Upper lobe of right lung (tissue), 1 donor: ENCODE measurements at regions not wholly inside any gene's neighbourhood (a gene's known extent, or its start where the extent isn't known, plus 50 kb on each side); places are given as distances from the start of the nearest gene placed in this dataset.

Experiments used
- ATAC-seq: fragments of 200-7000 bp; cut with Tn5 transposase; one replicate; pipeline ENCODE4 v1.9.1; 2020; ENCODE audit warnings: mild to moderate bottlenecking, moderate library complexity
- DNase-seq: peaks from one replicate; pipeline ENCODE4 v3.0.0-alpha.2; 2020
- H3K27ac ChIP-seq: fragments of 200-600 bp; one replicate; pipeline ENCODE4 v1.8.0; 2022
- H3K27me3 ChIP-seq: fragments of 200-600 bp; one replicate; pipeline ENCODE4 v1.8.0; 2022; ENCODE audit warnings: mild to moderate bottlenecking
- H3K36me3 ChIP-seq: fragments of 200-600 bp; one replicate; pipeline ENCODE4 v1.8.0; 2022
- H3K4me1 ChIP-seq: fragments of 200-600 bp; one replicate; pipeline ENCODE4 v1.8.0; 2022
- H3K4me3 ChIP-seq: fragments of 200-600 bp; one replicate; pipeline ENCODE4 v1.8.0; 2022; ENCODE audit warnings: mild to moderate bottlenecking
- H3K9me3 ChIP-seq: fragments of 200-600 bp; one replicate; pipeline ENCODE4 v1.8.0; 2022
- CTCF ChIP-seq: fragments of 200-600 bp; IDR thresholded peaks from one replicate; pipeline ENCODE4 v1.8.0; 2022; ENCODE audit warnings: antibody characterized with exemption
- intact Hi-C: fragments of 100-400 bp; cut with DNase I; formaldehyde crosslinking; loops from one replicate; pipeline ENCODE4 v1.11.0; 2022
- donor health status: DM: no; HTN: yes; CAD: no; lungs with severe emphysema.

GRCh38 chr18:39991696-39992265 is 1963.3 kb upstream of the PIK3C3 start:
- intact Hi-C loops = no loop called here
- Histone ChIP-seq H3K36me3 (no peaks in the 10 kb centered on the region), H3K4me1 (no peaks in the 10 kb centered on the region), H3K27ac (no peak overlapping the region), H3K4me3 (no peak overlapping the region), H3K9me3 (no peaks in the 10 kb centered on the region), H3K27me3 (no peaks in the 10 kb centered on the region)
- ATAC-seq (no peak), DNase-seq (no peak)
- no peak for TF ChIP-seq CTCF

DNA sequence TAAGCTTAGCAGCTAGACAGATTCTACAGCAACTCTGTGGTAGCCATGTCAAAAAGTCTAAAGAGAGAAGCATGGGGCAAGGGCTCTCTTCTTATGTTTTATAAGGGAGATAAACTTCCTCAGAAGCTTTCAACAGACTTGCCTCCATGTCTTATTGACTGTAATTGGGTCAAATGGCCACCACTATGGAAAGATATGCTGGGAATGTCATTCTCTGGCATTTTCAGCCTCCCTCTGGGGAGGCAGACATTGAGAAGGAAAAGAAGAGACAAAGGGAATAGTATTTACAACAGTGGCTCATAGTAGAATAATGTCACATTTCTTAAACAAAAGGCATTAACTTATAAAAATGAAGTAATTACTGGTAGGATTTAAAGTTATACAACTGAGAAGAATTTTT is 1964.5 kb upstream of the PIK3C3 start:
- intact Hi-C loops = no loop called here
- no peak overlapping the region for H3K4me3 ChIP-seq
- ATAC-seq (no peak), DNase-seq (no peak)
- H3K4me1 ChIP-seq = no peaks in the 10 kb centered on the region
- TF ChIP-seq CTCF = no peak
- H3K27ac ChIP-seq = no peak overlapping the region
- H3K9me3 ChIP-seq = no peaks in the 10 kb centered on the region
- no peaks in the 10 kb centered on the region for H3K36me3 ChIP-seq
- H3K27me3 ChIP-seq = no peaks in the 10 kb centered on the region

DNA sequence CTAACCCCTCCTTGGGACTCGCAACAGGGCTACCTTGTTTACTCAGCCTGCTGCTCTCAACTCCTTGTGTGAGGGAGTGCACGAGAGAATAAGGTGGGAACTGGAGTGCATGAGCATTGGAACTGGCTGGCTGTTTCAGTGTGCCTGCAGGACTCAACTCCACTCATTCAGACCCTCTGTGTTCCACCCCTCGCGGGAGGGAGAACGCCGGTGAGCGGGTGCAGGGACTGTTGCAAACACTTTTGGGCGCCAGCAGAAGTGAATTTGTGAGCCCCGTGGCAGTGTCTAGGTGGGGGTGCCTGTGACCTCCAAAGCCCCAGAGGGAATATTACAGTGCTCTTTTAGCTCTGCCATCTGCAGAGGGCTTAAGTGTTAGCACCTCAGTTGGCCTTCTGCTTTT is 1978.3 kb upstream of the PIK3C3 start:
- Histone ChIP-seq H3K27me3 (no peaks in the 10 kb centered on the region), H3K27ac (no peak overlapping the region), H3K9me3 (no peaks in the 10 kb centered on the region), H3K4me3 (no peak overlapping the region), H3K36me3 (no peaks in the 10 kb centered on the region), H3K4me1 (no peaks in the 10 kb centered on the region)
- TF ChIP-seq CTCF = no peak
- intact Hi-C loops = no loop called here
- no peak for ATAC-seq
- DNase-seq = no peak

GRCh38 chr18:39972521-39972920 is 1982.5 kb upstream of the PIK3C3 start:
- no peaks in the 10 kb centered on the region for H3K9me3 ChIP-seq

DNA sequence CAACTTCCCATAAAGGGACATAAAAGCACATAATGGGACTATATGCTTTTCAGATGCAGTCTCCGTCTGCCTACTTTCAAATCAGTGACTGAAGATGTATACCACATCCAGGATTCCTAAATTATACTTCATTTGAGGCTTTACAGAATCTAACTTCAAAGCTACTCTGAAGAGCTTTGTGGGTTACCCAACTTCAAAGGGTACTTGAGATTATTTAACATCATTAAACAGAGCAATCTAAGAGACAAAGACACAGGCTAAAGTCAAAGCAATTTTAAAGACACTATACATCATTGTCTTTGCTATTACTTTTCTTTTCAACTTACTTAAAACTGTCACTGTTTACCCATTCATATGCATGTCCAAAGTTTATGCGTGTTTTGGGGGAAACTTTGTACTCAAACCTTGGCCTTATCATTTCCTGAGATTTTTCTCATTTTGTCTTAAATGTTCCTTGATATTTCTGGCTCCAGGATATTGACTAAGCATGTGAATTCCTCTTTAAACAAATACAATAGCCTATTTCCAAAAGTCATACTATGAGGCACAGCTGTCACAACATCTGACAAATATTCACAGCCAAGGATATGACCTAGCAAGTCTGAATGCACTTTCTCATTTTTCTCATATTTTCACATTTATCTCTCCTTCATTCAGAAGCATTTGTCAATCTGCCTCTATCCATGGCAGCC is 1985.1 kb upstream of the PIK3C3 start:
- ATAC-seq = no peak
- no peak for TF ChIP-seq CTCF
- H3K4me3 ChIP-seq = no peak overlapping the region
- no peaks in the 10 kb centered on the region for H3K9me3 ChIP-seq
- no peaks in the 10 kb centered on the region for H3K36me3 ChIP-seq
- no peaks in the 10 kb centered on the region for H3K27me3 ChIP-seq
- DNase-seq = no peak
- intact Hi-C loops = no loop called here
- no peak overlapping the region for H3K27ac ChIP-seq
- H3K4me1 ChIP-seq = no peaks in the 10 kb centered on the region

More at GRCh38 chr18:39972521-39972920, 1982.5 kb upstream of the PIK3C3 start:
- intact Hi-C loops = no loop called here
- DNase-seq (no peak), ATAC-seq (no peak)
- H3K27ac ChIP-seq = no peak overlapping the region
- no peaks in the 10 kb centered on the region for H3K27me3 ChIP-seq
- no peak overlapping the region for H3K4me3 ChIP-seq
- no peak for TF ChIP-seq CTCF
- no peaks in the 10 kb centered on the region for H3K4me1 ChIP-seq
- H3K36me3 ChIP-seq = no peaks in the 10 kb centered on the region

DNA sequence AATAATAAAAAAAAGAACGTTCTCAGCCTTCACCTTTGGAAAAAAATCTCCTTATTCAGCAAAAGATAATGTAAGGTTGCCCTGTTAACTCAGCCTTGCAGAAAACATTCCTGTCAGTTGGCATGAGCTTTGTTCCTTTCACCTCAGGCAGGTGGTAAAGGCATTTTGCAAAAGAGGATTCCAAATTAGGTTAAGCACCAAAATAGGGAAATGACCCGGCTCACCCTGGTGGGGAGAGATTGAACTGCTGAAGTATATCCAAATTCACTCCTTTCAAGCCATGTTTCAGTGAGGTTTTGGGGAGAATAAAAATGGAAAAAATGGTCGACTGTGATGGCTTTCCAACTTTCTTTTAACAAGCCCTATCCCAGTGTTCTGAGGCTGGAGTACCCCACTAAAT is 1988.8 kb upstream of the PIK3C3 start:
- no peaks in the 10 kb centered on the region for H3K27me3 ChIP-seq
- intact Hi-C loops = no loop called here
- no peak overlapping the region for H3K4me3 ChIP-seq
- ATAC-seq (no peak), DNase-seq (no peak)
- H3K36me3 ChIP-seq = no peaks in the 10 kb centered on the region
- H3K4me1 ChIP-seq = no peaks in the 10 kb centered on the region
- H3K27ac ChIP-seq = no peak overlapping the region
- H3K9me3 ChIP-seq = no peaks in the 10 kb centered on the region
- peak; percentile 10 for TF ChIP-seq CTCF
